ENCODE measurements at regions not wholly inside any gene's neighbourhood (a gene's known extent, or its start where the extent isn't known, plus 50 kb on each side); places are given as distances from the start of the nearest gene placed in this dataset.

GRCh38 chr20:58001381-58001780 is 227.1 kb downstream of the ANKRD60 start:
- TF ChIP-seq POLR2A (IDR thresholded peaks at IDR 0.05; ENCODE audit: low read depth, low read length) = no peak
- TF ChIP-seq SPI1 (IDR thresholded peaks at IDR 0.05; ENCODE audit: low read depth, low read length) = no peak
- TF ChIP-seq POLR2AphosphoS5 (IDR thresholded peaks at IDR 0.05; ENCODE audit: low read depth, low read length) = no peak
- no peak for TF ChIP-seq POU2F2 (IDR thresholded peaks at IDR 0.05; ENCODE audit: low read depth, low read length)
- TF ChIP-seq TAF1 (IDR thresholded peaks at IDR 0.05; ENCODE audit: low read depth, low read length) = no peak
- no peak for TF ChIP-seq PAX5 (IDR thresholded peaks at IDR 0.05; ENCODE audit: insufficient read depth, low read length, severe bottlenecking)

Measured in GM12891 (cell line).